A549 (cell line): ENCODE measurements at regions not wholly inside any gene's neighbourhood (a gene's known extent, or its start where the extent isn't known, plus 50 kb on each side); places are given as distances from the start of the nearest gene placed in this dataset.

Experiments used
- CTCF ChIP-seq: fragments of >200 bp; sonication (Bioruptor Twin); formaldehyde crosslinking; IDR thresholded peaks from 3 replicates; pipeline ENCODE4 v1.5.1; 2016
- EP300 ChIP-seq, 2 experiments: fragments of >200 bp; sonication (Bioruptor Twin); formaldehyde crosslinking; IDR thresholded peaks; 2 replicates in 1 of 2; 3 replicates in 1 of 2; pipeline ENCODE4 v1.6.1; 2016 to 2017
- HDAC2 ChIP-seq: fragments of 200-600 bp; sonication (generic); IDR thresholded peaks from 2 replicates; pipeline ENCODE4 v1.6.1; 2016

GRCh38 chr2:10196110-10196892 is 73.8 kb downstream of the RRM2 start:
- TF ChIP-seq CTCF (no peak), HDAC2 (no peak), EP300 (IDR thresholded peaks at IDR 0.05) (no peak)
